ENCODE measurements at regions not wholly inside any gene's neighbourhood (a gene's known extent, or its start where the extent isn't known, plus 50 kb on each side); places are given as distances from the start of the nearest gene placed in this dataset.

DNA sequence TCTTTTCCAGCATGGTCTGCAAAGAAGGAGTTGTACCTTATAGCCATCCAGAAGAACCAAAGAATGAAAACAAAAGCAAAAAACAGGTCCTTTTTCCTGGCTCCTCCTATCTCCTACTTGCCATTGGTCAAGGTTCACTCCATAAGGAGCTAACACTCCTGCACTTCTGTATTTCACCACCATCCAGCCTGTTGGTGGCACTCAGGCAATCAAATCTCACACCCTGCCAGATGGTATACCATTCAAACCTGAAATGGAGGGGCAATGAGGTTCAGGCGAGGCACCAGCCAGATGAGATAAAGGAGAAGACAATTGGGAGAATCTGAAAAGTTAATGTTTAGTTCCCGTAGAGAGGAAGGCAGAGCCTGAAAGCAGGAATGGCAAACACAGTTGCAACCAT, 203.8 kb downstream of the ALDH8A1 start:
- TF ChIP-seq CTCF (IDR thresholded peaks at IDR 0.05) (no peak), POLR2A (IDR thresholded peaks at IDR 0.05) (no peak)
